KMS-11 (cell line): ENCODE measurements at regions not wholly inside any gene's neighbourhood (a gene's known extent, or its start where the extent isn't known, plus 50 kb on each side); places are given as distances from the start of the nearest gene placed in this dataset.
"Not testable (repeated sequence)": the region's sequence is repeated elsewhere in the genome, so short reads cannot be mapped to it uniquely, and the experiment has no call there.

ENCODE experiments used
- H2AFZ ChIP-seq: fragments of 200-600 bp; sonication (generic); 2 replicates; pipeline ENCODE4 v1.6.1; 2016; ENCODE audit warnings: antibody characterized with exemption, mixed run types, low read depth
- H3K27ac ChIP-seq: fragments of 200-600 bp; sonication (generic); 2 replicates; pipeline ENCODE4 v1.6.1; 2016; ENCODE audit warnings: mild to moderate bottlenecking, mixed run types
- H3K27me3 ChIP-seq: fragments of 200-600 bp; sonication (generic); 2 replicates; pipeline ENCODE4 v1.6.1; 2017; ENCODE audit warnings: mild to moderate bottlenecking, low read depth, mixed run types, moderate library complexity; ENCODE audit not compliant: insufficient read depth
- H3K36me3 ChIP-seq: fragments of 200-600 bp; sonication (generic); 2 replicates; pipeline ENCODE4 v1.6.1; 2017; ENCODE audit warnings: mild to moderate bottlenecking, mixed run types; ENCODE audit not compliant: insufficient read depth
- H3K4me1 ChIP-seq: fragments of 200-600 bp; sonication (generic); 2 replicates; pipeline ENCODE4 v1.6.1; 2016; ENCODE audit warnings: mild to moderate bottlenecking, low read depth, mixed run types; ENCODE audit not compliant: poor library complexity, severe bottlenecking
- H3K4me2 ChIP-seq: fragments of 200-600 bp; sonication (generic); 2 replicates; pipeline ENCODE4 v1.7.0; 2016; ENCODE audit warnings: mild to moderate bottlenecking, mixed run types
- H3K4me3 ChIP-seq: fragments of 200-600 bp; sonication (generic); IDR thresholded peaks from 2 replicates; pipeline ENCODE4 v1.6.1; 2017; ENCODE audit warnings: low read depth, low read length, mixed read lengths; ENCODE audit not compliant: insufficient read depth
- H3K79me2 ChIP-seq: fragments of 200-600 bp; sonication (generic); 2 replicates; pipeline ENCODE4 v1.6.1; 2016; ENCODE audit warnings: low read depth, mixed run types; ENCODE audit not compliant: insufficient read depth
- H3K9ac ChIP-seq: fragments of 200-600 bp; sonication (generic); 2 replicates; pipeline ENCODE4 v1.6.1; 2016; ENCODE audit warnings: mild to moderate bottlenecking, mixed run types
- H4K20me1 ChIP-seq: fragments of 200-600 bp; sonication (generic); 2 replicates; pipeline ENCODE4 v1.6.1; 2016; ENCODE audit warnings: mild to moderate bottlenecking, mixed run types; ENCODE audit not compliant: insufficient read depth
- CTCF ChIP-seq: fragments of 200-600 bp; sonication (generic); conservative IDR thresholded peaks from 2 replicates; pipeline ENCODE4 v1.6.1; 2017; ENCODE audit warnings: low read depth, mild to moderate bottlenecking, antibody characterized with exemption, low read length, moderate library complexity, mixed read lengths

- no peak overlapping the region for H3K4me2 ChIP-seq
Observed at GRCh38 chr14:58772794-58773620, 135.2 kb downstream of the DACT1 start.

GRCh38 chr14:58774531-58774930 lies 136.8 kb downstream of the DACT1 start:
- H3K9ac ChIP-seq: no peak overlapping the region
- no peak overlapping the region for H3K4me2 ChIP-seq
- no peak overlapping the region for H3K27ac ChIP-seq
- no peaks in the 10 kb centered on the region for H3K36me3 ChIP-seq
- no peak overlapping the region for H3K4me3 ChIP-seq
- no peaks in the 10 kb centered on the region for H3K27me3 ChIP-seq
- no peaks in the 10 kb centered on the region for H4K20me1 ChIP-seq
- H3K79me2 ChIP-seq: no peaks in the 10 kb centered on the region
- no peak for TF ChIP-seq CTCF
- no peak overlapping the region for H2AFZ ChIP-seq
- no peaks in the 10 kb centered on the region for H3K4me1 ChIP-seq

More at GRCh38 chr14:58772794-58773620, 135.2 kb downstream of the DACT1 start:
- Histone ChIP-seq H4K20me1 (no peaks in the 10 kb centered on the region), H3K27ac (no peak overlapping the region), H2AFZ (no peak overlapping the region), H3K27me3 (no peaks in the 10 kb centered on the region), H3K4me1 (no peaks in the 10 kb centered on the region), H3K9ac (no peak overlapping the region), H3K4me3 (no peak overlapping the region), H3K79me2 (no peaks in the 10 kb centered on the region), H3K36me3 (no peaks in the 10 kb centered on the region)
- no peak for TF ChIP-seq CTCF

- H2AFZ ChIP-seq, H4K20me1 ChIP-seq, H3K4me1 ChIP-seq, H3K36me3 ChIP-seq, H3K9ac ChIP-seq, H3K27me3 ChIP-seq, H3K4me2 ChIP-seq, H3K27ac ChIP-seq, H3K4me3 ChIP-seq, H3K79me2 ChIP-seq: not testable (repeated sequence)
Observed at GRCh38 chr14:58775130-58775529, 137.4 kb downstream of the DACT1 start.

- H3K79me2 ChIP-seq: no peaks in the 10 kb centered on the region
- H3K27me3 ChIP-seq: no peaks in the 10 kb centered on the region
- TF ChIP-seq CTCF: no peak
- H2AFZ ChIP-seq: no peak overlapping the region
- no peak overlapping the region for H3K27ac ChIP-seq
- H4K20me1 ChIP-seq: no peaks in the 10 kb centered on the region
- no peak overlapping the region for H3K4me2 ChIP-seq
- H3K36me3 ChIP-seq: no peaks in the 10 kb centered on the region
- no peak overlapping the region for H3K4me3 ChIP-seq
- no peaks in the 10 kb centered on the region for H3K4me1 ChIP-seq
- H3K9ac ChIP-seq: no peak overlapping the region
Observed at GRCh38 chr14:58776516-58776915, 138.8 kb downstream of the DACT1 start.

- Histone ChIP-seq H4K20me1 (no peaks in the 10 kb centered on the region), H3K27me3 (no peaks in the 10 kb centered on the region), H3K36me3 (no peaks in the 10 kb centered on the region), H2AFZ (no peak overlapping the region), H3K4me1 (no peaks in the 10 kb centered on the region), H3K4me2 (no peak overlapping the region), H3K9ac (no peak overlapping the region), H3K27ac (no peak overlapping the region), H3K4me3 (no peak overlapping the region), H3K79me2 (no peaks in the 10 kb centered on the region)
- TF ChIP-seq CTCF: no peak
Observed at GRCh38 chr14:58777541-58777979, 139.8 kb downstream of the DACT1 start.
